ENCODE measurements at regions not wholly inside any gene's neighbourhood (a gene's known extent, or its start where the extent isn't known, plus 50 kb on each side); places are given as distances from the start of the nearest gene placed in this dataset.

DNA sequence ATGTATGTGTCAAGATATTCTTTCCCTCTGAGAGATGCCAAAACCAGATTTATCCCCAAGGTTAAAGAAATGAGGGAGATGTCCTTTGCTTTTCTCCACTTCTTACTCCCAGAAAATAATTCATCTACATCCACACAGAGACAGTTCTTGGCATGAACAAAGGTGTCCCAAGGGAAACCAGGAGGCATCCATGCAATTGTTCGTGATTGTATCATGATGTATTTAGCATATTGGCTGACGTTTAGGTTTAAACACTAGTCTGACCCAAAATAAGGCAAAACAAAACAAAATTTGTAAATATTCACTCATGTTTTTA, 223.9 kb downstream of the C7orf25 start:
- Histone ChIP-seq H3K4me3 (no peak overlapping the region), H4K20me1 (no peaks in the 10 kb centered on the region), H3K36me3 (no peaks in the 10 kb centered on the region), H3K4me1 (peaks cover 7% of the 10 kb centered on the region), H3K9me3 (no peaks in the 10 kb centered on the region), H3K27me3 (no peaks in the 10 kb centered on the region), H3K9ac (no peak overlapping the region), H3K4me2 (no peak overlapping the region), H3K27ac (no peak overlapping the region)
- no peak for TF ChIP-seq Cebpa-rat (IDR thresholded peaks at IDR 0.05)

DNA sequence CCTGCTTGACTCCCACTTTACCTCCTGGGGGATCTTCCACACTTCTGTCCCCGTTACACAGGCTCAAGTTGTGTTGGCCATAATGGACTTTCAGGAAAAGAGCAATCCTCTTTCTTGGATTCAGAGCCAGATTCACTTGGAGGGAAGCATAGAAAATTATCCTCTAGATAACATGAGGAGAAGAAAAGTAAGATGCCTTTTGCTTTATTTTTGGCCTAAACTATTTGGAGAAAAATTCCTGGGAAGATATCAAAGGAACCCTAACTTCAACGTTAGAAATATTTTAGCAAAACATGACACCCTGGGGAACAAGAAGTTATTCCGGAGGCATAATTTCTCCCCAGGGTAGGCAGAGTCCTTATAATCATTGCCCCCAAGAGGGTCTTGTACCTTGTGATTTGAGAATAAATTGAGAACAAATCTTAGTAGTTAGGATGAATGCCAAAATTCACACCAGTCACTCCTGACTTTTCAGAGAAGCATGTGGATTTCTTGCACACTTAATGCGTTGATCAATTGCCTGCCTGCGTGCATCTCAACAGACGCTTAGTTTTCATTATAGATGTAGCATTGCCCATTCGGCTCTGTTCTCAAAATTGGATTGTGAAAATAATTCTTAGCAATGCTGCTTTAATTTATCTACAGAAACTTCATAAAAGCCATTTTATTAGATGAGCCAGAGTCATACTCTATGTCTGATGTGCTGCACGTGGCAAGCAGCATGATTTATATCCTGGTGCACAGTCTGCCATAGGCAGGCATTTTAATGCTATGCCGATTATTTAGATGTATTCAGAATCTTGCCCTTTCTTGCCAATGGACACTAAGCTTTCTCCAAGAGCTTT, 224.4 kb downstream of the C7orf25 start:
- H3K9me3 ChIP-seq, result no peaks in the 10 kb centered on the region
- H3K36me3 ChIP-seq, result no peaks in the 10 kb centered on the region
- no peak overlapping the region for H3K4me3 ChIP-seq
- TF ChIP-seq Cebpa-rat (IDR thresholded peaks at IDR 0.05), result no peak
- H3K9ac ChIP-seq, result no peak overlapping the region
- H4K20me1 ChIP-seq, result no peaks in the 10 kb centered on the region
- no peak overlapping the region for H3K4me2 ChIP-seq
- no peak overlapping the region for H3K27ac ChIP-seq
- H3K27me3 ChIP-seq, result no peaks in the 10 kb centered on the region
- H3K4me1 ChIP-seq, result peaks cover 7% of the 10 kb centered on the region

GRCh38 chr7:42686594-42687156, 225.2 kb downstream of the C7orf25 start:
- no peaks in the 10 kb centered on the region for H3K36me3 ChIP-seq
- H3K4me3 ChIP-seq, result no peak overlapping the region
- no peak overlapping the region for H3K27ac ChIP-seq
- H4K20me1 ChIP-seq, result no peaks in the 10 kb centered on the region
- no peaks in the 10 kb centered on the region for H3K27me3 ChIP-seq
- no peak for TF ChIP-seq Cebpa-rat (IDR thresholded peaks at IDR 0.05)
- no peak overlapping the region for H3K4me2 ChIP-seq
- H3K4me1 ChIP-seq, result peaks cover 7% of the 10 kb centered on the region
- H3K9me3 ChIP-seq, result no peaks in the 10 kb centered on the region
- H3K9ac ChIP-seq, result no peak overlapping the region

GRCh38 chr7:42685911-42686310, 226.0 kb downstream of the C7orf25 start:
- no peak overlapping the region for H3K4me2 ChIP-seq
- peaks cover 1% of the 10 kb centered on the region for H3K9me3 ChIP-seq
- no peaks in the 10 kb centered on the region for H3K27me3 ChIP-seq
- H4K20me1 ChIP-seq, result no peaks in the 10 kb centered on the region
- H3K9ac ChIP-seq, result no peak overlapping the region
- H3K36me3 ChIP-seq, result no peaks in the 10 kb centered on the region
- no peak overlapping the region for H3K27ac ChIP-seq
- no peak overlapping the region for H3K4me3 ChIP-seq
- peaks cover 7% of the 10 kb centered on the region for H3K4me1 ChIP-seq
- TF ChIP-seq Cebpa-rat (IDR thresholded peaks at IDR 0.05), result no peak

- Histone ChIP-seq H3K9ac (no peak overlapping the region), H3K4me1 (peaks cover 15% of the 10 kb centered on the region), H3K9me3 (peaks cover 7% of the 10 kb centered on the region), H3K27me3 (no peaks in the 10 kb centered on the region), H3K4me2 (no peak overlapping the region), H4K20me1 (no peaks in the 10 kb centered on the region), H3K36me3 (no peaks in the 10 kb centered on the region), H3K27ac (no peak overlapping the region), H3K4me3 (no peak overlapping the region)
- TF ChIP-seq Cebpa-rat (IDR thresholded peaks at IDR 0.05), result no peak
Measured at GRCh38 chr7:42677751-42678699, 233.8 kb downstream of the C7orf25 start.

DNA sequence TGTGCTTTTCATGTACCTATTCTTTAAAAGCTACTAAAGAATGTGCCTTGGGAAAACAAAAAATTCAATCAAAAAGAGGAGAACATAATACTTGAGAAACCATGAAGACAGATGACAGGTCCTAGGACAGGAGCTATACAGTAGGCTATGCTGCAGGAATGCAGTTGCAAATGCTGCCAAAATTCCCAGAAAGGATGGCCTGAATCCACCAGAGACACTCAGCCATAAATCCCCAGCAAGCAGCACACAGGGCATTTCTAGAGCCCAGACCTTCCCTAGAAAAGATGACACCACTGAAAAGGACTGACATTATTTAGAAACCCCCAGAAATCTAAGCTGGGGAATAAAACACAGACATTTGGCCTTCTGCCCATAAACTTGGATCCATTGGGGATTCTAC, 237.3 kb downstream of the C7orf25 start:
- Histone ChIP-seq H3K36me3 (no peaks in the 10 kb centered on the region), H3K27ac (no peak overlapping the region), H3K4me1 (peaks cover 15% of the 10 kb centered on the region), H3K27me3 (no peaks in the 10 kb centered on the region), H3K9ac (no peak overlapping the region), H3K9me3 (no peaks in the 10 kb centered on the region), H4K20me1 (no peaks in the 10 kb centered on the region), H3K4me3 (no peak overlapping the region), H3K4me2 (peak overlapping the region; percentile 56; the same call in 1 of the 2 replicates)
- TF ChIP-seq Cebpa-rat (IDR thresholded peaks at IDR 0.05), result no peak

- H3K9me3 ChIP-seq, result no peaks in the 10 kb centered on the region
- TF ChIP-seq Cebpa-rat (IDR thresholded peaks at IDR 0.05), result no peak
- peak overlapping the region; percentile 56 for H3K4me2 ChIP-seq
- no peak overlapping the region for H3K9ac ChIP-seq
- no peaks in the 10 kb centered on the region for H3K27me3 ChIP-seq
- H3K4me1 ChIP-seq, result peaks cover 15% of the 10 kb centered on the region
- no peaks in the 10 kb centered on the region for H4K20me1 ChIP-seq
- H3K4me3 ChIP-seq, result no peak overlapping the region
- H3K36me3 ChIP-seq, result no peaks in the 10 kb centered on the region
- no peak overlapping the region for H3K27ac ChIP-seq
Measured at GRCh38 chr7:42673951-42674350, 237.9 kb downstream of the C7orf25 start.

DNA sequence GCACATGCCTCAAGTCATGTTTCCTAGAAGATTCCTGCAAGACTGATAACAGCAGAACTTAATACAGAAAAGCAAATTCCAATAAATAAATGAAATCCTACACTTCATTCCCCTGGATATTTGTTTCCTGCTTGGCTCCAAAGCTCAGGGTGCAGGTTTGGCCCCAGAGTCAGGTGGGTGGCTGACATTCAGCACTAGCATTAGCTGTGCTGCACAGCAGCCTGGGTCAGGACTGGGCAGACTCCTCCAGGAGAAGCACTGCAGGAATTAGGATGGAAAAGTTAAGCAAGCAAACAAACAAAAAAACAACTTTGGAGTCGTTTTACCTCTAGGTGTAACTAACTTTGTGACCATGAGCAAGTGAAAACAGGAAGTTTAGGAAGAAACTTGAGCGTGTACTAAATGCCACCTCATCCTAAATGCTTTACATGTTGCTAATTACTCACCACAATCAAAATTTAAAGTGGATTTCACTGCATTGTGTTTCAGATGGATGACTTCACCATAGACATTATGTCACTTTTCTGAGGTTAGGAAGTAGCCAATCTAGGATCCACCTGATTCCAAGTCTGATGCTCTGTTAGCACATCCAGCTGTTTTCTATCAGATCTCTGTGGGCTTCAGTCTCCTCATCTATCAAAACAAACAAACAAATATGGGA, 239.4 kb downstream of the C7orf25 start:
- Histone ChIP-seq H3K27ac (no peak overlapping the region), H3K9me3 (peaks cover 3% of the 10 kb centered on the region), H3K27me3 (no peaks in the 10 kb centered on the region), H3K4me1 (peaks cover 15% of the 10 kb centered on the region), H4K20me1 (no peaks in the 10 kb centered on the region), H3K9ac (no peak overlapping the region), H3K36me3 (no peaks in the 10 kb centered on the region), H3K4me3 (no peak overlapping the region), H3K4me2 (no peak overlapping the region)
- no peak for TF ChIP-seq Cebpa-rat (IDR thresholded peaks at IDR 0.05)

DNA sequence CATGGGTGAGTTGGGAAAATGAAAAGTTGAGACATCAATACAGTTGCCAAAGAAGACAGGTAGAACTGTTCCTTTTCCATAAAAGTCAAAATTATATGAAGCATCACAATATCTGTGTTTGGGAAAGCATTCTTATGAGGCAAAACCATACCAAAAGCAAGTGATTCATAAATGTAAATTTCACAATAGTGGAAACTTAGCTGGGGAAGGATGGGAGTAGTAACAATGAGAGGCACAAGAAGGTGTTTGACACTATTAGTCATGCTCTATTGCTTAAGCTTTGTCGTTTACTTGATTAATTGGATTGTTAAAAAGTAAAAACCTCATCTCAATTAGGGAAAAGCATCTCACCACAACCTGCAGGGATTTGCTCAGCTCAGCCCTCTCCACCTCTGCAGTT, 240.2 kb downstream of the C7orf25 start:
- Histone ChIP-seq H4K20me1 (no peaks in the 10 kb centered on the region), H3K4me3 (no peak overlapping the region), H3K4me1 (peaks cover 15% of the 10 kb centered on the region), H3K9me3 (peaks cover 11% of the 10 kb centered on the region), H3K9ac (no peak overlapping the region), H3K27ac (no peak overlapping the region), H3K27me3 (no peaks in the 10 kb centered on the region), H3K36me3 (no peaks in the 10 kb centered on the region), H3K4me2 (no peak overlapping the region)
- TF ChIP-seq Cebpa-rat (IDR thresholded peaks at IDR 0.05), result no peak
